ENCODE measurements at regions not wholly inside any gene's neighbourhood (a gene's known extent, or its start where the extent isn't known, plus 50 kb on each side); places are given as distances from the start of the nearest gene placed in this dataset.

- TF ChIP-seq CTCF (IDR thresholded peaks at IDR 0.05) (no peak), ZFX (IDR thresholded peaks at IDR 0.05; ENCODE audit: borderline replicate concordance) (no peak)
Observed at GRCh38 chr15:45904019-45904418, 269.2 kb downstream of the SQOR start.
